HFF-Myc (cell line): ENCODE measurements at regions not wholly inside any gene's neighbourhood (a gene's known extent, or its start where the extent isn't known, plus 50 kb on each side); places are given as distances from the start of the nearest gene placed in this dataset.

Experiments
- DNase-seq: peaks from one replicate; pipeline ENCODE4 v3.0.0-alpha.2; 2011; ENCODE audit warnings: low read depth; ENCODE audit errors: extremely low read depth
- H3K4me3 ChIP-seq: replicated peaks from 2 replicates; pipeline ENCODE4 v1.5.1; 2011; ENCODE audit warnings: low read depth, mild to moderate bottlenecking, control low read depth, low read length
- TF ChIP-seq, protein P1 (sequence below): IDR thresholded peaks from 2 replicates; pipeline ENCODE4 v1.5.1; 2012; ENCODE audit warnings: mild to moderate bottlenecking, low read depth, low read length, control low read depth; ENCODE audit errors: missing control alignments

DNA sequence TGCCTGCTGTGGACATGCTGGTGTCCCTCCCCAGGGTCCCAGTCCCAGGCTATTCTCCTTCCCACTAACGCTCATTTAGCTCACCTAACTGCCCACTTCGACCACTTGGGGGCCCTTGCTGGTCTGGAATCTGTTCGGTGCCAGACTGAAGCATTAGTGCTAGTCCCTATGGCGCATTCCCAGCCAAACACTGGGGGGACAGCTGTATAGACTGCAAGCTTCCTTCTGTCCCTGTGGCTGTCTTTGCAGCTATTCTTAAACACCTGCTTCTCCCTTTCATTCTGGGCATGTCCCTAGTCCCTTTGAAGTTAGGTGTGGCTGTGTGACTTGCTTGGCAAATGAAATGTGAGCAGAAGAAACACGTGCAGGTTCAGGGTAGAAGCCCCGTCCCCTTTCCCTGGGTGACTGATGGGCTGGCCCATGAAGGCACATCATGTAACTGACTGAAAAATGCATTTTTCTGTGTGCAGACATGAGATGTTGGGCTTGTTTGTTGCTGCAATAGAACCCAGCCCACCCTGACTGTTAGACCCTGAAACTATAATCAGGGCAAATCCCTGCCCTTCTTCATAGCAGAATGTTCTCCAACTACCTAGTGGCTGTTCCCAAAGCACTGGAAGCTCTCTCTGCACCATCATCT lies 134.4 kb downstream of the BARX1 start:
- H3K4me3 ChIP-seq = no peak overlapping the region
- DNase-seq = no peak
- TF ChIP-seq, protein P1, sequence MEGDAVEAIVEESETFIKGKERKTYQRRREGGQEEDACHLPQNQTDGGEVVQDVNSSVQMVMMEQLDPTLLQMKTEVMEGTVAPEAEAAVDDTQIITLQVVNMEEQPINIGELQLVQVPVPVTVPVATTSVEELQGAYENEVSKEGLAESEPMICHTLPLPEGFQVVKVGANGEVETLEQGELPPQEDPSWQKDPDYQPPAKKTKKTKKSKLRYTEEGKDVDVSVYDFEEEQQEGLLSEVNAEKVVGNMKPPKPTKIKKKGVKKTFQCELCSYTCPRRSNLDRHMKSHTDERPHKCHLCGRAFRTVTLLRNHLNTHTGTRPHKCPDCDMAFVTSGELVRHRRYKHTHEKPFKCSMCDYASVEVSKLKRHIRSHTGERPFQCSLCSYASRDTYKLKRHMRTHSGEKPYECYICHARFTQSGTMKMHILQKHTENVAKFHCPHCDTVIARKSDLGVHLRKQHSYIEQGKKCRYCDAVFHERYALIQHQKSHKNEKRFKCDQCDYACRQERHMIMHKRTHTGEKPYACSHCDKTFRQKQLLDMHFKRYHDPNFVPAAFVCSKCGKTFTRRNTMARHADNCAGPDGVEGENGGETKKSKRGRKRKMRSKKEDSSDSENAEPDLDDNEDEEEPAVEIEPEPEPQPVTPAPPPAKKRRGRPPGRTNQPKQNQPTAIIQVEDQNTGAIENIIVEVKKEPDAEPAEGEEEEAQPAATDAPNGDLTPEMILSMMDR = peak; percentile 5

DNA sequence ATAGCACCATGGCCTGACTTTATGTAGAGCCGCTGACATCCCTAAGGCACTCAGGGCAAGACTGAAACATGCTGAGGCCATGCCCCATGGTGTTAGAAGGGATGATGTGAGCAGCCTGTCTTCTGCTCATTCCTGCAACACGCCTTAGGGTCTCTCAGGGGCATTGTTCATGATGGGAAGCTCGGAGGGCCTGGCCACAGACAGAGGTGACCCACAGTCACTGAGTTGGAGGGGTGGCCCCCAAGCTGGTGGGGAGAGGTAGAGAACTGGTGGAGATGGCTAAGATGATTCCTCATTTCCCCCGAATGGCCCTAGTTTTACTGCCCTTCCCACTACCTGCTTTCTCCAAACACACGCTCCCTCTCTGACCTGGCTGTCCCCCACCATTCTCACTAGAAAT lies 135.2 kb downstream of the BARX1 start:
- H3K4me3 ChIP-seq = no peak overlapping the region
- no peak for DNase-seq
- TF ChIP-seq, protein P1 = no peak

DNA sequence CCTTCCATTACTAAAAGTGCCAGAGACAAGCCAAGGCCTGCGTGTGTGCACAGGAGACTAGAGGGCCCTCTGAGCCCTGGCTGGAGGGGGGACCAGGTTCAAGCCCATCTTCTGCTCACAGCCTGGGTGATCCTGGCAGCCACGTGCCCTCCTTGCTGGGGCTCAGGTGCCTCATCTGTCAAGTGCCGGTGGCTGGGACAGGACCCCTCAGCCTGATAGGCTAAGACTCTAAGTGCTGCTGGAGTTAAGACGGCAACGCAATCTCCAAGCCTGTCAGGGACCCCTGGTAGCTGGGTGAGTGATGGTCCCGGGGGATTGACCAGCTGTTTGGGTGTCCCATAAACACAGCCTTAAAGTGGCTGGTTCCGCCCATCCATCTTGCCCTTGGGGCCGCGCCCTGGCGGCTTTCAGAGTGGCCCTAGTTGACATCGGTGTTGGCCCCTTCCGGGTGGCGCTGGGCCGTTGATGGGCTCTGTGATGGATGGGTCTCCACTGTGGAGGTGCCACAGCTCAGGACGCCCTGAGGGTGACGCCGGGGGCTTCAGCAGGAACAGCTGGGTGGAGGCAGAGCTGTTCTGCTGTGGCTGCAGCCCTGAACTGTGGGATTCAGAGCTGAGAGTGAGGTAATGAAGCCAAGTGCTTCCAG lies 136.2 kb downstream of the BARX1 start:
- TF ChIP-seq, protein P1 = no peak
- no peak for DNase-seq
- H3K4me3 ChIP-seq = no peak overlapping the region

DNA sequence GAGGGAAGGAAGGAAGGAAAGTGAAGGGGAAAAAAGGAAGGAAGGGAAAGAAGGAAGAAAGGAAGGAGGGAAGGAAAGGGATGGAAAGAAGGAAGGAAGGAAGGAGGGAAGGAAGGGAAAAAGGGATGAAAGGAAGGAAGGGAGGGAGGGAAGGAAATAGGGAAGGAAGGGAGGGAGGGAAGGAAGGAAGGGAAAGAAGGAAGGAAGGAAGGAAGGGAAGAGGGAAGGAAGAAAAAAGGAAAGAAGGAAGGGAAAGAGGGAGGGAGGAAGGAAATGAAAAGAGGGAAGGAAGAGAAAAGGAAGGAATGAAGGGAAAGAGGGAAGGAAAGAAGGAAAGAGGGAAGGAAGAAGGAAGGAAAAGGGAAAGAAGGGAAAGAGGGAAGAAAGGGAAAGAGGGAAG lies 136.9 kb downstream of the BARX1 start:
- no peak for DNase-seq
- H3K4me3 ChIP-seq = no peak overlapping the region
- TF ChIP-seq, protein P1 = no peak

DNA sequence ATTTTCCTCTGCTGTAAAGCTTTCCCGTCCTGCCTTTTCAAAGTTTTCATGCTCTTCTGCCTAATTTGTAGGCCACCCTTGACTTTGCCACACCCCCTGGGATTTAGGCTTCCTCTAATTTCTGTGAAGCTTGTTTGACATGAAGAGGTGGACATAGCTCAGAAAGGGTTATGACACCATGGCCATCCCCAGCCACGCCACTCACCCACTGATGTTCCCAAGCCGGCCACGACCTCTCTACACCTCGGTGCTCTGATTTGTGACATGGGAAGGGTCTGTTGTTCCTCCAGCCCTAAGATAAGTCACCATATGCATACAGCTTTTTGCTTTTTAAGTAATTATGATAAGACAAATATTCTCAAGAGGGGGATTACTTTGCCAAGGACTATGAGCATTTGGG lies 139.5 kb downstream of the BARX1 start:
- no peak overlapping the region for H3K4me3 ChIP-seq
- no peak for DNase-seq
- TF ChIP-seq, protein P1 = no peak

DNA sequence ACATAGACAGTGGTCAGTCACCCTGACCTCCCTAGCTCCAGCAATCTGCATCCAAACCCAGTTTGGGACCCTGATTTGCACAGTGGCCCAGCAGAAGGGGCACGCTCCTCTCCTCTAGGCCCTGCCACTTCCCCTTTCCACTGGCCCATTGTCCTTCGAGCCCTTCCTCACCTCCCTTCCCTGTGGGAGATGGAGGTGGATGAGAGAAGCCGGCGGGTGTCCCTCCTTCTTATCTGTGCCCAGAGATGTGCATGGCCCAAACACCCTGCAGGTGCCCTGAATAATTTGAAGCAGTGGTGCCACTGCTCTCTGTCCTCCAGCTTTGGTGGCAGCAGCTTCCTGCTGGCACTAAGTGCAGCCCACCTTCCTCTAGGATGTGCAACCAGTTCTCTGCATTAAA lies 140.0 kb downstream of the BARX1 start:
- TF ChIP-seq, protein P1 = no peak
- H3K4me3 ChIP-seq = no peak overlapping the region
- DNase-seq = no peak
